OCI-LY1 (cell line): ENCODE measurements at regions not wholly inside any gene's neighbourhood (a gene's known extent, or its start where the extent isn't known, plus 50 kb on each side); places are given as distances from the start of the nearest gene placed in this dataset.

ENCODE experiments used
- H2AFZ ChIP-seq: fragments of 200-600 bp; sonication (generic), shearing (Covaris generic); 2 replicates; pipeline ENCODE4 v1.6.0; 2014; ENCODE audit warnings: antibody characterized with exemption, mild to moderate bottlenecking, low read length
- H3F3A ChIP-seq: fragments of 200-600 bp; sonication (generic), shearing (Covaris generic); 2 replicates; pipeline ENCODE4 v1.6.0; 2014; ENCODE audit warnings: mild to moderate bottlenecking, antibody characterized with exemption, low read length, moderate library complexity; ENCODE audit not compliant: insufficient read depth
- H3K27ac ChIP-seq: fragments of 200-600 bp; sonication (generic); 2 replicates; pipeline ENCODE4 v1.5.1; 2014; ENCODE audit warnings: low read length, mixed run types, mild to moderate bottlenecking, low read depth; ENCODE audit not compliant: poor library complexity, severe bottlenecking
- H3K27me3 ChIP-seq: fragments of 200-600 bp; sonication (generic); 2 replicates; pipeline ENCODE4 v1.6.0; 2014; ENCODE audit warnings: antibody characterized with exemption, mild to moderate bottlenecking, low read length, moderate library complexity; ENCODE audit not compliant: insufficient read depth
- H3K36me3 ChIP-seq: fragments of 200-600 bp; sonication (generic); 2 replicates; pipeline ENCODE4 v1.6.1; 2014; ENCODE audit warnings: mild to moderate bottlenecking, antibody characterized with exemption, low read length, moderate library complexity, mixed read lengths; ENCODE audit not compliant: insufficient read depth
- H3K4me1 ChIP-seq: fragments of 200-600 bp; sonication (generic); 2 replicates; pipeline ENCODE4 v1.5.1; 2014; ENCODE audit warnings: mild to moderate bottlenecking, low read length, moderate library complexity; ENCODE audit not compliant: insufficient read depth, severe bottlenecking
- H3K4me2 ChIP-seq: fragments of 200-600 bp; sonication (generic), shearing (Covaris generic); 2 replicates; pipeline ENCODE4 v1.6.1; 2014; ENCODE audit warnings: low read length
- H3K4me3 ChIP-seq: fragments of 200-600 bp; sonication (generic); 2 replicates; pipeline ENCODE4 v1.5.1; 2014; ENCODE audit warnings: low read length, low read depth, mild to moderate bottlenecking, mixed read lengths; ENCODE audit not compliant: poor library complexity, severe bottlenecking
- H3K79me2 ChIP-seq: fragments of 200-600 bp; shearing (Covaris generic); 2 replicates; pipeline ENCODE4 v1.6.1; 2016; ENCODE audit warnings: mixed run types, low read length, mixed read lengths; ENCODE audit not compliant: insufficient read depth
- H3K9ac ChIP-seq: fragments of 200-600 bp; sonication (generic), shearing (Covaris generic); 2 replicates; pipeline ENCODE4 v1.6.1; 2014; ENCODE audit warnings: mild to moderate bottlenecking, low read length, mixed read lengths
- H3K9me2 ChIP-seq: fragments of 200-600 bp; sonication (generic), shearing (Covaris generic); 2 replicates; pipeline ENCODE4 v1.6.1; 2014; ENCODE audit warnings: low read depth, mild to moderate bottlenecking, low read length, mixed read lengths
- H3K9me3 ChIP-seq: fragments of 200-600 bp; shearing (Covaris generic); 2 replicates; pipeline ENCODE4 v1.6.1; 2014; ENCODE audit warnings: low read length, mixed read lengths
- H4K20me1 ChIP-seq: fragments of 200-600 bp; sonication (generic), shearing (Covaris generic); 2 replicates; pipeline ENCODE4 v1.6.0; 2016; ENCODE audit warnings: mild to moderate bottlenecking, low read length; ENCODE audit not compliant: insufficient read depth
- EZH2 ChIP-seq: fragments of 200-600 bp; sonication (generic), shearing (Covaris generic); IDR thresholded peaks from 2 replicates; pipeline ENCODE4 v1.8.0; 2017; ENCODE audit warnings: borderline replicate concordance, mixed run types, mild to moderate bottlenecking, antibody characterized with exemption, low read length, moderate library complexity, mixed read lengths
- TF ChIP-seq, protein P1 (sequence below): fragments of 200-600 bp; sonication (generic), shearing (Covaris generic); IDR thresholded peaks from 2 replicates; pipeline ENCODE4 v1.5.1; 2017; ENCODE audit warnings: mild to moderate bottlenecking, antibody characterized with exemption, low read length, moderate library complexity, mixed read lengths

DNA sequence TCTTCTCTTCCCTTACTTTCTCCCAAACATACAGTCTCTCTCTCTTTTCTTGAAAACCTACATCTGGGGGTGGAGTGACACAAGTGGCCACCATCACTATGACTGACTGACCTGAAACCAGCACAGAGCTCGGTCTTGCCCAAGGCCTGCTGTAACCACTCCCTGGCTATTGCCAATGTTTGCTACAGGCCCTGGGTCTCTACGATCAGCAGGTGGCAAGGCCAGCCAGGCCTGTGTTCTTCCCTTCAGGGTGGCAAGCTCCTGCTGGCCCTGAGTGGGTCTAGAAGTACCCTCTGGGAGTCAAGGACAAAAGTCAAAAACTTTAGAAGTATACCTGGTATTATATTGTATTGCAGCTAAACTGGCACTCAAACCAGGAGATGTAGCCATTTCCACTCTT lies 140.9 kb upstream of the TGFBR2 start:
- H3F3A ChIP-seq, result no peaks in the 10 kb centered on the region
- H3K4me2 ChIP-seq, result no peak overlapping the region
- no peak for TF ChIP-seq EZH2
- TF ChIP-seq, protein P1, sequence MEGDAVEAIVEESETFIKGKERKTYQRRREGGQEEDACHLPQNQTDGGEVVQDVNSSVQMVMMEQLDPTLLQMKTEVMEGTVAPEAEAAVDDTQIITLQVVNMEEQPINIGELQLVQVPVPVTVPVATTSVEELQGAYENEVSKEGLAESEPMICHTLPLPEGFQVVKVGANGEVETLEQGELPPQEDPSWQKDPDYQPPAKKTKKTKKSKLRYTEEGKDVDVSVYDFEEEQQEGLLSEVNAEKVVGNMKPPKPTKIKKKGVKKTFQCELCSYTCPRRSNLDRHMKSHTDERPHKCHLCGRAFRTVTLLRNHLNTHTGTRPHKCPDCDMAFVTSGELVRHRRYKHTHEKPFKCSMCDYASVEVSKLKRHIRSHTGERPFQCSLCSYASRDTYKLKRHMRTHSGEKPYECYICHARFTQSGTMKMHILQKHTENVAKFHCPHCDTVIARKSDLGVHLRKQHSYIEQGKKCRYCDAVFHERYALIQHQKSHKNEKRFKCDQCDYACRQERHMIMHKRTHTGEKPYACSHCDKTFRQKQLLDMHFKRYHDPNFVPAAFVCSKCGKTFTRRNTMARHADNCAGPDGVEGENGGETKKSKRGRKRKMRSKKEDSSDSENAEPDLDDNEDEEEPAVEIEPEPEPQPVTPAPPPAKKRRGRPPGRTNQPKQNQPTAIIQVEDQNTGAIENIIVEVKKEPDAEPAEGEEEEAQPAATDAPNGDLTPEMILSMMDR, result no peak
- no peaks in the 10 kb centered on the region for H3K79me2 ChIP-seq
- H3K36me3 ChIP-seq, result no peaks in the 10 kb centered on the region
- no peaks in the 10 kb centered on the region for H3K27me3 ChIP-seq
- no peak overlapping the region for H3K9ac ChIP-seq
- no peaks in the 10 kb centered on the region for H3K9me3 ChIP-seq
- H3K9me2 ChIP-seq, result no peaks in the 10 kb centered on the region
- no peak overlapping the region for H2AFZ ChIP-seq
- H4K20me1 ChIP-seq, result no peaks in the 10 kb centered on the region
- no peak overlapping the region for H3K27ac ChIP-seq
- H3K4me3 ChIP-seq, result no peak overlapping the region
- no peaks in the 10 kb centered on the region for H3K4me1 ChIP-seq

DNA sequence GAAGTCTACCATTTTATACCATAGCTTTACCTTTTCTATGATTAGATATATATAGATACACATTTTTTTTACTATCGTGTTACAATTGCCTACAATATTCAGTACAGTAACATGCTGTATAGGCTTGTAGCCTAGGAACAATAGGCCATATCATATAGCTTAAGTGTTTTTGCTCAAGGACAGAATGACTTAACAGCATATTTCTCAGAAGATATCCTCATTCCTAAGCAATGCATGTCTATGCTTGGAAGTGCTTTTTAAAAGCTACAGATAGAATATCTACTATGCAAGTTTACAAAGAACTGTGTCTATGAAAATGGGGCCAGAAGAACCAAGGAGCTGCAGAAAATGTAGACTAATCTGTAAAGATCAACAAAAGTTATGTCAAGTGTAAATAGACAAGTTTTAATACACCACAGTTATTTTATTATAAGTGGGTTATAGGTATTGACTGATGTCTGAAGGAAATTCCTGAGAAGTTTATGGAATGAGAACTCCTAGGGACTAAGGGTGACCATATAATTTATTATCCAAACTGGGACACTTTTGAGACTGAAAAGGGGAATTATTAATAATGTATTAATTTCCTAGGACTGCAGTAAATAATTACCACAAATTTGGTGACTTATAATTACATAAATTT lies 138.7 kb upstream of the TGFBR2 start:
- Histone ChIP-seq H3K27me3 (no peaks in the 10 kb centered on the region), H3K9me3 (no peaks in the 10 kb centered on the region), H4K20me1 (no peaks in the 10 kb centered on the region), H3K79me2 (no peaks in the 10 kb centered on the region), H3K4me2 (no peak overlapping the region), H3K9ac (no peak overlapping the region), H3K4me3 (no peak overlapping the region), H3F3A (no peaks in the 10 kb centered on the region), H3K27ac (no peak overlapping the region), H2AFZ (no peak overlapping the region), H3K9me2 (no peaks in the 10 kb centered on the region), H3K36me3 (no peaks in the 10 kb centered on the region), H3K4me1 (no peaks in the 10 kb centered on the region)
- TF ChIP-seq, protein P1, result no peak
- no peak for TF ChIP-seq EZH2

DNA sequence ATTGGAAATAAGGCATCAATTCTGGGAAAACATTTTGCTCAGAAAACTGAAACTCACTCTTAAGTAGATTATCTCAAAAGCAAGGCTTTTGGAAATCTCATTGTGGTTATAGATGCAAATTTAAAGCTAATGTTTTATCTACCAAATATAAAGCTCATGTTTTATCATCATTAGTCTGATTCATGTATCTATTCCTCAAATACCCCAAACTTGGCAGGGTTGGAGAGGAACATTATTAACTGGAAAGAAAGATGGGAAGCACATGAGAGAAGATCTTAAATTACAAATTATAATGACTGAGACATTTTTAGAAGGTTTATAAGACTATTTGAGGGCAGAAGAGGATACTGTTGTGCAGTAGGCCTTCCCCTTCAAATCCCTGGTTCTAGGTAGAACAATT lies 137.3 kb upstream of the TGFBR2 start:
- Histone ChIP-seq H2AFZ (no peak overlapping the region), H3F3A (no peaks in the 10 kb centered on the region), H3K36me3 (no peaks in the 10 kb centered on the region), H3K9me3 (no peaks in the 10 kb centered on the region), H3K79me2 (no peaks in the 10 kb centered on the region), H3K9me2 (no peaks in the 10 kb centered on the region), H3K4me1 (no peaks in the 10 kb centered on the region), H4K20me1 (no peaks in the 10 kb centered on the region), H3K4me2 (no peak overlapping the region), H3K27me3 (no peaks in the 10 kb centered on the region), H3K9ac (no peak overlapping the region), H3K27ac (no peak overlapping the region), H3K4me3 (no peak overlapping the region)
- TF ChIP-seq, protein P1, result no peak
- TF ChIP-seq EZH2, result no peak
